Lung (tissue), 11 donors: ENCODE measurements at regions not wholly inside any gene's neighbourhood (a gene's known extent, or its start where the extent isn't known, plus 50 kb on each side); places are given as distances from the start of the nearest gene placed in this dataset.

Experiments used
- ATAC-seq: fragments of 200-7000 bp; cut with Tn5 transposase; one replicate; pipeline ENCODE4 v1.9.1; 2020; ENCODE audit warnings: moderate number of reproducible peaks; ENCODE audit not compliant: insufficient read depth, low FRiP score
- DNase-seq, 3 donors: peaks; one replicate each; pipeline ENCODE4 v3.0.0-alpha.2; 2013 to 2017
- H3K27ac ChIP-seq, 2 donors: one replicate each; pipeline ENCODE4 v1.5.1; 2013; ENCODE audit warnings: mild to moderate bottlenecking in 2 of 2, moderate library complexity in 2 of 2, control low read depth in 1 of 2, inconsistent platforms in 1 of 2, low read depth in 1 of 2, low read length in 1 of 2
- H3K27me3 ChIP-seq, 3 donors: one replicate each; pipeline ENCODE4 v1.5.1; 2013; ENCODE audit warnings: low read length in 2 of 3; ENCODE audit not compliant: control insufficient read depth in 3 of 3, insufficient read depth in 3 of 3
- H3K36me3 ChIP-seq, 4 donors: one replicate each; pipeline ENCODE4 v1.5.1; 2013; ENCODE audit warnings: low read length in 4 of 4, mild to moderate bottlenecking in 1 of 4, moderate library complexity in 1 of 4; ENCODE audit not compliant: control insufficient read depth in 4 of 4, insufficient read depth in 4 of 4
- H3K4me1 ChIP-seq, 5 donors: one replicate each; pipeline ENCODE4 v1.5.1; 2013; ENCODE audit warnings: low read length in 5 of 5, mild to moderate bottlenecking in 2 of 5, moderate library complexity in 1 of 5; ENCODE audit not compliant: control insufficient read depth in 5 of 5, insufficient read depth in 5 of 5
- H3K4me3 ChIP-seq: one replicate; pipeline ENCODE4 v1.5.1; 2013; ENCODE audit warnings: mild to moderate bottlenecking, control low read depth, moderate library complexity
- H3K9ac ChIP-seq, 2 donors: one replicate each; pipeline ENCODE4 v1.5.1; 2013; ENCODE audit warnings: low read length in 2 of 2, control low read depth in 1 of 2; ENCODE audit not compliant: insufficient read depth in 1 of 2
- H3K9me3 ChIP-seq, 4 donors: one replicate each; pipeline ENCODE4 v1.5.1; 2013; ENCODE audit warnings: low read length in 3 of 4, mild to moderate bottlenecking in 1 of 4, moderate library complexity in 1 of 4; ENCODE audit not compliant: control insufficient read depth in 4 of 4, insufficient read depth in 3 of 4
- CTCF ChIP-seq: IDR thresholded peaks from 2 replicates; pipeline ENCODE4 v1.5.1; 2012; ENCODE audit warnings: mild to moderate bottlenecking; ENCODE audit errors: control extremely low read depth, extremely low read depth
- WGBS, 2 donors: extraction: QIAGEN DNeasy Blood & Tissue Kit; methylation state at CpG; one replicate each; pipeline ENCODE4 v1.1.7; 2013; 5-methylcytosine and 5-hydroxymethylcytosine counted together
- donor health status: control.
- donor health status: control.
- donor health status: Bipolar disorder and iron deficiency.
- donor health status: healthy.
- donor health status: DM: yes; HTN: yes; CAD: no.

DNA sequence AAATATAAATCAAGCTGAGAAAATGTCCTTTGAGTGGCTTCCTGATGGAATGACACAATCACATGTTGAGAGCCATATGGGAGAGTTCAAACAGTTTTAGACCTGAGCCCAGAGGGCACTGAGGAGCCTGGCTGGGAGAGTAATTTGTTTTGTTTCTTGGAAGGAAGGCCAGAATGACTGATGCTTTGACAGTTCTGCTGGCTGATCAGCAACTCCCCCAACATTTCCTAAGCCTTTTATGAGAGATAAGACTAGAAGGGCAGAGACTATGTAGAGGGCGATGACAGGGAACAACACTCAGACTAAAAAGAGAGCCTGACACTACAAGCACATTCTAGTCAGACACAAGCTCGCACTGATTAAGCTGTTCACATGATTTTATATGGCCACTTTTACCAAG is 169.2 kb downstream of the COX7C start:
- Histone ChIP-seq H3K27me3 (no peaks in the 10 kb centered on the region), H3K27ac (no peak overlapping the region), H3K9me3 (no peaks in the 10 kb centered on the region), H3K4me3 (no peak overlapping the region), H3K4me1 (no peaks in the 10 kb centered on the region), H3K9ac (no peak overlapping the region), H3K36me3 (no peaks in the 10 kb centered on the region)
- WGBS, 2 donors, result 60 to 69% methylated on average over 2 of the region's 2 CpGs
- ATAC-seq (no peak), DNase-seq (no peak)
- TF ChIP-seq CTCF, result no peak

DNA sequence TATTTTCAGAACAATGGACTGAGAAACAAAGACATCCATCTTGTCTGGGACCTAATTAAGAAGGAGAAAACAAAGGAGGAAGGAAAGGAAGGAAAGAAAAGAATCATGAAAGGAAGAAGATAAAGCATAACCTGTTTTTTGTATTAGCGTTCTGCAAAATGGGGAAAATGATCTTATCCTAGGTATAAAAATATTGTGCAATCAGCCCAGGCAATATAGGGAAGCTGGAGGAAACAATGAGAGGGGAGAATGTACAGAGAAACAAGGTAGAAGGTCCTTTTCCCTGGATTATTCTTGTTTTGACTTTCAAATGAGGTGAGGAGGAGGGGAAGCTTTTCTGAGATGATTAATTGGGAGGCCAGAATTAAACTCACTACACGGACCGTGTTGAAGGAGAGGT is 177.9 kb downstream of the COX7C start:
- no peaks in the 10 kb centered on the region for H3K9me3 ChIP-seq
- no peak for TF ChIP-seq CTCF
- DNase-seq (no peak), ATAC-seq (no peak)
- WGBS, 2 donors, result 54 to 60% methylated on average over 3 of the region's 3 CpGs
- no peak overlapping the region for H3K27ac ChIP-seq
- no peak overlapping the region for H3K4me3 ChIP-seq
- H3K4me1 ChIP-seq, result peaks cover 0 to 5% (median 0%) of the 10 kb centered on the region in 5 donors
- H3K9ac ChIP-seq, result no peak overlapping the region
- no peaks in the 10 kb centered on the region for H3K27me3 ChIP-seq
- H3K36me3 ChIP-seq, result no peaks in the 10 kb centered on the region

DNA sequence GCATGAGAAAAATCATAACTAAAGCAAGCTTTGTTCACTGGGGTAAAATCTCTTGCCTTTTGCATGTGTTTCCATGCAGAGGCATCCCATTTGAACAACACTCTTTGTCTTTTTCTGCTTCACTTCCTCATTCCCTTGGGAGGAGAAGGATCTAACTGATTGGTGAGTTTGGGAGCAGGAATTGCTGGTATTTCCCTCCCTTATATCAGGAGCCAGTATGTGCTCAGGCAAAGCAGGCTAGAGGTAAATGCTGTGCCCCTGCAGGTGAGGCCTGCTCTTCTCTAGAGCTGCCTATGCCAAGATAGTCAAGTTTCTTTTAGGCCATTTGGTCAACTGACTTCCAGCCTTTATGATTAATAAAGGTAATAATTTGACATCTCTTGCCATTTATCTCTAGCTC is 179.9 kb downstream of the COX7C start:
- Histone ChIP-seq H3K9me3 (no peaks in the 10 kb centered on the region), H3K36me3 (no peaks in the 10 kb centered on the region), H3K4me3 (no peak overlapping the region), H3K9ac (no peak overlapping the region), H3K4me1 (peaks cover 0 to 5% (median 0%) of the 10 kb centered on the region in 5 donors), H3K27me3 (no peaks in the 10 kb centered on the region), H3K27ac (no peak overlapping the region)
- no peak for TF ChIP-seq CTCF
- ATAC-seq (no peak), DNase-seq (no peak)

GRCh38 chr5:86806206-86806605 is 188.5 kb downstream of the COX7C start:
- Histone ChIP-seq H3K27me3 (no peaks in the 10 kb centered on the region), H3K9ac (no peak overlapping the region), H3K4me1 (peaks cover 0 to 7% (median 0%) of the 10 kb centered on the region in 5 donors), H3K27ac (no peak overlapping the region), H3K4me3 (no peak overlapping the region), H3K36me3 (no peaks in the 10 kb centered on the region), H3K9me3 (peaks cover 0 to 4% (median 0%) of the 10 kb centered on the region in 4 donors)
- no peak for TF ChIP-seq CTCF
- no peak for ATAC-seq
- WGBS, 2 donors, result 86 to 94% methylated on average over 1 of the region's 1 CpG
- no peak for DNase-seq
